ENCODE measurements at regions not wholly inside any gene's neighbourhood (a gene's known extent, or its start where the extent isn't known, plus 50 kb on each side); places are given as distances from the start of the nearest gene placed in this dataset.

GRCh38 chr11:110763249-110764011 lies 51.2 kb upstream of the ARHGAP20 start:
- no peak for TF ChIP-seq SP1 (IDR thresholded peaks at IDR 0.05; ENCODE audit: low read depth)
- no peak for TF ChIP-seq YY1 (IDR thresholded peaks at IDR 0.05; ENCODE audit: extremely low read depth, insufficient replicate concordance, low read depth, low read length)
- TF ChIP-seq RAD21 (IDR thresholded peaks at IDR 0.05; ENCODE audit: low read depth): no peak
- no peak for TF ChIP-seq TCF7L2 (IDR thresholded peaks at IDR 0.05; ENCODE audit: borderline replicate concordance, extremely low read depth, insufficient read depth, insufficient read length)
- TF ChIP-seq, protein P1, sequence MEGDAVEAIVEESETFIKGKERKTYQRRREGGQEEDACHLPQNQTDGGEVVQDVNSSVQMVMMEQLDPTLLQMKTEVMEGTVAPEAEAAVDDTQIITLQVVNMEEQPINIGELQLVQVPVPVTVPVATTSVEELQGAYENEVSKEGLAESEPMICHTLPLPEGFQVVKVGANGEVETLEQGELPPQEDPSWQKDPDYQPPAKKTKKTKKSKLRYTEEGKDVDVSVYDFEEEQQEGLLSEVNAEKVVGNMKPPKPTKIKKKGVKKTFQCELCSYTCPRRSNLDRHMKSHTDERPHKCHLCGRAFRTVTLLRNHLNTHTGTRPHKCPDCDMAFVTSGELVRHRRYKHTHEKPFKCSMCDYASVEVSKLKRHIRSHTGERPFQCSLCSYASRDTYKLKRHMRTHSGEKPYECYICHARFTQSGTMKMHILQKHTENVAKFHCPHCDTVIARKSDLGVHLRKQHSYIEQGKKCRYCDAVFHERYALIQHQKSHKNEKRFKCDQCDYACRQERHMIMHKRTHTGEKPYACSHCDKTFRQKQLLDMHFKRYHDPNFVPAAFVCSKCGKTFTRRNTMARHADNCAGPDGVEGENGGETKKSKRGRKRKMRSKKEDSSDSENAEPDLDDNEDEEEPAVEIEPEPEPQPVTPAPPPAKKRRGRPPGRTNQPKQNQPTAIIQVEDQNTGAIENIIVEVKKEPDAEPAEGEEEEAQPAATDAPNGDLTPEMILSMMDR (IDR thresholded peaks at IDR 0.05 in 2 of 3, conservative IDR thresholded peaks at IDR 0.05 in 1 of 3; ENCODE audit: borderline replicate concordance in 1 of 3, insufficient read depth in 1 of 3, low read depth in 2 of 3, low read length in 2 of 3): no peak
- no peak for TF ChIP-seq CBX3 (IDR thresholded peaks at IDR 0.05; ENCODE audit: low read depth)
- TF ChIP-seq FOSL1 (IDR thresholded peaks at IDR 0.05; ENCODE audit: low read depth): no peak
- TF ChIP-seq ZBTB33 (IDR thresholded peaks at IDR 0.05; ENCODE audit: extremely low read depth, insufficient replicate concordance, low read length): no peak
- TF ChIP-seq EZH2 (IDR thresholded peaks at IDR 0.05): no peak
- TF ChIP-seq EZH2phosphoT487 (IDR thresholded peaks at IDR 0.05; ENCODE audit: borderline replicate concordance): no peak
- no peak for TF ChIP-seq SRF (IDR thresholded peaks at IDR 0.05; ENCODE audit: low read depth)
- TF ChIP-seq POLR2AphosphoS5 (IDR thresholded peaks at IDR 0.05; ENCODE audit: low read depth, low read length): no peak
- TF ChIP-seq ZNF274 (IDR thresholded peaks at IDR 0.05; ENCODE audit: low read depth, low read length): no peak
- TF ChIP-seq, protein P2, sequence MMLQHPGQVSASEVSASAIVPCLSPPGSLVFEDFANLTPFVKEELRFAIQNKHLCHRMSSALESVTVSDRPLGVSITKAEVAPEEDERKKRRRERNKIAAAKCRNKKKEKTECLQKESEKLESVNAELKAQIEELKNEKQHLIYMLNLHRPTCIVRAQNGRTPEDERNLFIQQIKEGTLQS (IDR thresholded peaks at IDR 0.05): no peak
- TF ChIP-seq, protein P3, sequence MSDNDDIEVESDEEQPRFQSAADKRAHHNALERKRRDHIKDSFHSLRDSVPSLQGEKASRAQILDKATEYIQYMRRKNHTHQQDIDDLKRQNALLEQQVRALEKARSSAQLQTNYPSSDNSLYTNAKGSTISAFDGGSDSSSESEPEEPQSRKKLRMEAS (IDR thresholded peaks at IDR 0.05): no peak
- ChIA-PET CTCF (no interaction called here), POLR2A (no interaction called here)

More at GRCh38 chr11:110763249-110764011, 51.2 kb upstream of the ARHGAP20 start:
- ATAC-seq (no peak), DNase-seq (ENCODE audit: low read depth, low spot score) (no peak)
- Histone ChIP-seq H3K27me3 (ENCODE audit: insufficient read depth, low read length) (peaks cover 15% of the 10 kb centered on the region; the same call in 1 of the 2 replicates), H3K4me3 (replicated peaks in 1 of 2; ENCODE audit: low read depth in 1 of 2, low read length in 2 of 2) (no peak overlapping the region), H3K9me2 (ENCODE audit: insufficient read depth) (no peaks in the 10 kb centered on the region), H3K9ac (ENCODE audit: low read length) (no peak overlapping the region), H3K4me2 (ENCODE audit: low read length) (no peak overlapping the region), H4K20me1 (ENCODE audit: insufficient read depth) (no peaks in the 10 kb centered on the region), H3K79me2 (ENCODE audit: insufficient read depth, low read length) (no peaks in the 10 kb centered on the region), H3K4me1 (ENCODE audit: control insufficient read depth in 1 of 2, insufficient read depth in 2 of 2, low read length in 2 of 2) (no peaks in the 10 kb centered on the region), H3K9me3 (ENCODE audit: control insufficient read depth in 1 of 2, insufficient read depth in 1 of 2, low read depth in 1 of 2, low read length in 2 of 2) (no peaks in the 10 kb centered on the region), H3K27ac (ENCODE audit: low read depth, low read length) (no peak overlapping the region), H2AFZ (ENCODE audit: low read depth, low read length, poor library complexity, severe bottlenecking) (no peak overlapping the region), H3K36me3 (ENCODE audit: control insufficient read depth in 1 of 2, insufficient read depth in 2 of 2, low read length in 2 of 2) (no peaks in the 10 kb centered on the region)
- no TSS peak for BruUV-seq (replicated peaks)
- RAD21 ChIA-PET (ENCODE audit: low non-redundant PET in 1 of 2, low total read pairs in 2 of 2, uncharacterized antibody in 2 of 2, unreplicated experiment in 2 of 2): no interaction called here
- intact Hi-C loops (cut with micrococcal nuclease): no loop called here
